SU-DHL-6 (cell line): ENCODE measurements at regions not wholly inside any gene's neighbourhood (a gene's known extent, or its start where the extent isn't known, plus 50 kb on each side); places are given as distances from the start of the nearest gene placed in this dataset.

Experiments
- H2AFZ ChIP-seq: fragments of 200-600 bp; sonication (generic); 2 replicates; pipeline ENCODE4 v1.6.1; 2014; ENCODE audit warnings: low read depth, mild to moderate bottlenecking, moderate library complexity, mixed read lengths, antibody characterized with exemption, low read length; ENCODE audit not compliant: severe bottlenecking
- H3F3A ChIP-seq: fragments of 200-600 bp; shearing (Covaris generic); 2 replicates; pipeline ENCODE4 v1.6.0; 2016; ENCODE audit warnings: antibody characterized with exemption, mild to moderate bottlenecking; ENCODE audit not compliant: insufficient read depth
- H3K27ac ChIP-seq: fragments of 200-600 bp; sonication (generic); 2 replicates; pipeline ENCODE4 v1.5.1; 2016; ENCODE audit warnings: low read depth, mild to moderate bottlenecking, low read length, moderate library complexity, mixed read lengths
- H3K27me3 ChIP-seq: fragments of 200-600 bp; sonication (generic), shearing (Covaris generic); 2 replicates; pipeline ENCODE4 v1.6.0; 2014; ENCODE audit warnings: mild to moderate bottlenecking, low read length
- H3K36me3 ChIP-seq: fragments of 200-600 bp; sonication (generic); 2 replicates; pipeline ENCODE4 v1.6.1; 2014; ENCODE audit warnings: mild to moderate bottlenecking, low read length, mixed read lengths
- H3K4me2 ChIP-seq: fragments of 300-600, 200-600 bp; shearing (Covaris generic), sonication (generic); 2 replicates; pipeline ENCODE4 v1.6.0; 2014; ENCODE audit warnings: low read length, low read depth, mild to moderate bottlenecking; ENCODE audit not compliant: poor library complexity, severe bottlenecking
- H3K4me3 ChIP-seq: fragments of 200-600 bp; sonication (generic); 2 replicates; pipeline ENCODE4 v1.5.1; 2014; ENCODE audit warnings: antibody characterized with exemption, low read length, mild to moderate bottlenecking, mixed read lengths; ENCODE audit not compliant: insufficient read depth, poor library complexity, severe bottlenecking
- H3K79me2 ChIP-seq: fragments of 200-600 bp; sonication (generic); 2 replicates; pipeline ENCODE4 v1.6.1; 2014; ENCODE audit warnings: mild to moderate bottlenecking, low read length, moderate library complexity; ENCODE audit not compliant: insufficient read depth
- H3K9ac ChIP-seq: fragments of 200-600 bp; sonication (generic); 2 replicates; pipeline ENCODE4 v1.7.0; 2014; ENCODE audit warnings: mild to moderate bottlenecking, low read length
- H3K9me2 ChIP-seq: fragments of 200-600 bp; sonication (generic); replicated peaks from 2 replicates; pipeline ENCODE4 v1.6.1; 2014; ENCODE audit warnings: low read length; ENCODE audit not compliant: insufficient read depth
- H3K9me3 ChIP-seq: fragments of 200-600 bp; sonication (generic); 2 replicates; pipeline ENCODE4 v1.6.1; 2014; ENCODE audit warnings: low read length, mixed read lengths; ENCODE audit not compliant: insufficient read depth
- H4K20me1 ChIP-seq: fragments of 200-600 bp; sonication (generic); 2 replicates; pipeline ENCODE4 v1.6.1; 2014; ENCODE audit warnings: low read depth, mild to moderate bottlenecking, antibody characterized with exemption, low read length, moderate library complexity, mixed read lengths
- EZH2phosphoT487 ChIP-seq: fragments of 200-600 bp; sonication (generic), shearing (Covaris generic); conservative IDR thresholded peaks from 2 replicates; pipeline ENCODE4 v1.6.1; 2018; ENCODE audit warnings: mild to moderate bottlenecking, antibody characterized with exemption, low read length, moderate library complexity, mixed read lengths
- TF ChIP-seq, protein P1 (sequence below): fragments of 200-600 bp; sonication (generic); IDR thresholded peaks from one replicate; pipeline ENCODE4 v1.5.1; 2017; ENCODE audit warnings: antibody characterized with exemption, mild to moderate bottlenecking, low read length, moderate library complexity; ENCODE audit not compliant: insufficient read depth, poor library complexity, severe bottlenecking

DNA sequence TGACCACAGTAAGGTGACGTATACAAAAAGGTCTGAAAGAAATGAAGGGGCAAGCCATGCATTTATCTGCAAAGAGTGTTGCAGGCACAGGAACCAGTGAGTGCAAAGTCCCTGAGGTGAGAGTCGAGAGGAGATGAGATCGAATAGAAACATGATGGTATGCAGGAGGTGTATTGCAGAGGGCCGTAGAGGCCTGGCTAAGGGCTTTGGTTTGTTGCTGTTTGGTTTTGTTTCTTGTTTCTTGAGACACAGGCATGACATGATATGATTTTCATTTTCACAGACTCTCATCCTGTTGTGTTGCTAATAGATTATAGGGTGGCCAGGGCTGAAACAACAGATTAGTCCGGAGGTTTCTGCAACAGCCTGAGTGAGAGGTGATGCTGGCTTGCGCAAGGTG lies 80.4 kb downstream of the HSPH1 start:
- Histone ChIP-seq H4K20me1 (no peaks in the 10 kb centered on the region), H2AFZ (no peak overlapping the region), H3K9me3 (no peaks in the 10 kb centered on the region), H3K27ac (no peak overlapping the region), H3K9me2 (no peaks in the 10 kb centered on the region), H3K79me2 (no peaks in the 10 kb centered on the region), H3K9ac (no peak overlapping the region), H3K4me2 (no peak overlapping the region), H3K27me3 (no peaks in the 10 kb centered on the region), H3K4me3 (no peak overlapping the region), H3F3A (no peaks in the 10 kb centered on the region), H3K36me3 (no peaks in the 10 kb centered on the region)
- TF ChIP-seq, protein P1, sequence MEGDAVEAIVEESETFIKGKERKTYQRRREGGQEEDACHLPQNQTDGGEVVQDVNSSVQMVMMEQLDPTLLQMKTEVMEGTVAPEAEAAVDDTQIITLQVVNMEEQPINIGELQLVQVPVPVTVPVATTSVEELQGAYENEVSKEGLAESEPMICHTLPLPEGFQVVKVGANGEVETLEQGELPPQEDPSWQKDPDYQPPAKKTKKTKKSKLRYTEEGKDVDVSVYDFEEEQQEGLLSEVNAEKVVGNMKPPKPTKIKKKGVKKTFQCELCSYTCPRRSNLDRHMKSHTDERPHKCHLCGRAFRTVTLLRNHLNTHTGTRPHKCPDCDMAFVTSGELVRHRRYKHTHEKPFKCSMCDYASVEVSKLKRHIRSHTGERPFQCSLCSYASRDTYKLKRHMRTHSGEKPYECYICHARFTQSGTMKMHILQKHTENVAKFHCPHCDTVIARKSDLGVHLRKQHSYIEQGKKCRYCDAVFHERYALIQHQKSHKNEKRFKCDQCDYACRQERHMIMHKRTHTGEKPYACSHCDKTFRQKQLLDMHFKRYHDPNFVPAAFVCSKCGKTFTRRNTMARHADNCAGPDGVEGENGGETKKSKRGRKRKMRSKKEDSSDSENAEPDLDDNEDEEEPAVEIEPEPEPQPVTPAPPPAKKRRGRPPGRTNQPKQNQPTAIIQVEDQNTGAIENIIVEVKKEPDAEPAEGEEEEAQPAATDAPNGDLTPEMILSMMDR = no peak
- TF ChIP-seq EZH2phosphoT487 = no peak

DNA sequence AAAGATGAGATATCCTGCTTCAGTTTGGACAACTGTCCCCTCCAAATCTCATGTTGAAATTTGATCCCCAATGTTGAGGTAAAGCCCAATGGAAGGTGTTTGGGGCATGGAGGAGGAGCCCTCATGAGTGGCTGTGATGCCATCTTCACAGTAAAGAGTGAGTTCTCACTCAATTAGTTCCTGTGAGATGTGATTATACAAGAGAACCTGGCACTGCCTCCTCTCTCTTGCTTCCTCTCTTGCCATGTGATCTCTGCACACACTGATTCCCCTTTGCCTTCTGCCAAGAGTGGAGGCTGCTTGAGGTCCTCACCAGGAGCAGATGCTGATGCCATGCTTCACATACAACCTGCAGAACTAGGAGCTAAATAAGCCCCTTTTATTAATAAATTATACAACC lies 86.9 kb downstream of the HSPH1 start:
- H3K36me3 ChIP-seq = no peaks in the 10 kb centered on the region
- no peaks in the 10 kb centered on the region for H3K9me3 ChIP-seq
- H3K27me3 ChIP-seq = no peaks in the 10 kb centered on the region
- no peak overlapping the region for H3K27ac ChIP-seq
- no peak overlapping the region for H3K4me3 ChIP-seq
- H3K9me2 ChIP-seq = no peaks in the 10 kb centered on the region
- no peak overlapping the region for H3K4me2 ChIP-seq
- H2AFZ ChIP-seq = no peak overlapping the region
- TF ChIP-seq EZH2phosphoT487 = no peak
- TF ChIP-seq, protein P1 = no peak
- no peaks in the 10 kb centered on the region for H3K79me2 ChIP-seq
- no peaks in the 10 kb centered on the region for H3F3A ChIP-seq
- no peak overlapping the region for H3K9ac ChIP-seq
- H4K20me1 ChIP-seq = no peaks in the 10 kb centered on the region

DNA sequence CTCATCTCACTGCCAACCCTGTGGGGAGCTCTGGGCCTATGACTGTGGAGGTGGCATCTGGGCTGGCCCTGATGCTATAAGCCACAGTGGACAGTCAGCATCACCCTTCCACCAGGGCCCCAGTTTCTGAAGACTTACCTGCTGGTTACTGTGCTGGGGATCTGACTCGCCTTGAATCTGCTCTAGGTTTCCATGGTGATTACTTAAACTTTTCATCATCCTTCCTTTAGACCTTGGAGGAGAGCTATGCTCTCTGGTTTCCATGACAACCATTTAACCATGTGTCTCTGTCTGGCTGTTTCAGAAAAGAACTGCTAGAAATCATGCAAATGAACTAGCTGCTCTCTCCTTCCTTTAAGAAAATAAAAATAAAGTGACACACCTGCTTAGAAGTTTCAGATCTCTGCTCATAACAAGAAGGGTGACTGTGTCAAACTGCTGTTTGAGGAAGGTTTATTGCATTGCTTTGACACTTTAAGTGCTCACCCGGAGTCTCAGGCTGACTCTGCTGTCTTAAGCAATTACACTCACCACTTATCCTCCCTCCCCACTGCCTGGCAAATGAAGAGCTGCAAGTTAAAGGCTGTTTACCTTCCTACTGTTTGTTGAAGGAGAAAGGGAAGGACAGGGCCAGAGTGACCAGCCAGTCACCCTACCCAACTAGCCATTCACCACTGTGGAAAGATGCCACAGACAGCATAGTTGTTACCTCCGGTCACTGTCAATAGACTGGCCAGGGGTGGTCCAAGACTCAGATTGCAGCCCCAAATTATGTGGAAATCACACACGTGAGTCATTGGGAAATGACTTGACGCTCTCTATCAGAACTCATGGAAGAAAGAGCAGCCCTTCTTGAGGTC lies 87.6 kb downstream of the HSPH1 start:
- Histone ChIP-seq H3K4me2 (no peak overlapping the region), H3F3A (no peaks in the 10 kb centered on the region), H3K9ac (no peak overlapping the region), H3K27me3 (no peaks in the 10 kb centered on the region), H3K4me3 (no peak overlapping the region), H3K9me3 (no peaks in the 10 kb centered on the region), H3K36me3 (no peaks in the 10 kb centered on the region), H3K79me2 (no peaks in the 10 kb centered on the region), H4K20me1 (no peaks in the 10 kb centered on the region), H3K9me2 (no peaks in the 10 kb centered on the region), H2AFZ (no peak overlapping the region), H3K27ac (no peak overlapping the region)
- no peak for TF ChIP-seq EZH2phosphoT487

DNA sequence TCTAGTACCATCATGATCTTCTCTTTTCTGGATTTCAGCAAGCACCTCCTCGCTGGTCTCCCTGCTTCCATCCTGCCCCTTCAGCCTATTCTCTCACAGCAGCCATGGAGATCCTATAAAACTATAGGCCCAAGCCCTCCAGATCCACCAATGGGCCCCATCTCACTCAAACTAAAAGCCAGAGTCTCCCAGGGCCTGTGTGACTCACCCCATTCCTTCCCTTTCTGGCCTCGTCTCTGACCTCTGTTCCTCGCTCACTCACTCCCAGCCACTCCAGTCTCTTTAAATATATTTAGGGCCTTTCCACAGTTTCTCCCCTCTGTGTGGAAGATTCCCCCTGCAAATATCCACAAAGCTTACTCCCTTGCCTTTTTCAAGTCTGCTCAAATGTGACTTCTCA lies 89.7 kb downstream of the HSPH1 start:
- no peaks in the 10 kb centered on the region for H3F3A ChIP-seq
- H3K9me2 ChIP-seq = no peaks in the 10 kb centered on the region
- H2AFZ ChIP-seq = no peak overlapping the region
- H3K9me3 ChIP-seq = no peaks in the 10 kb centered on the region
- H3K36me3 ChIP-seq = no peaks in the 10 kb centered on the region
- H3K27me3 ChIP-seq = no peaks in the 10 kb centered on the region
- H3K9ac ChIP-seq = no peak overlapping the region
- H3K27ac ChIP-seq = no peak overlapping the region
- H3K4me2 ChIP-seq = no peak overlapping the region
- H3K4me3 ChIP-seq = no peak overlapping the region
- no peaks in the 10 kb centered on the region for H3K79me2 ChIP-seq
- no peak for TF ChIP-seq EZH2phosphoT487
- TF ChIP-seq, protein P1 = no peak
- H4K20me1 ChIP-seq = no peaks in the 10 kb centered on the region
